ENCODE measurements at regions not wholly inside any gene's neighbourhood (a gene's known extent, or its start where the extent isn't known, plus 50 kb on each side); places are given as distances from the start of the nearest gene placed in this dataset.

- Histone ChIP-seq H3K27me3 (ENCODE audit: control insufficient read depth, extremely low read depth, insufficient read depth, low read length) (peaks cover 10% of the 10 kb centered on the region), H3K9ac (ENCODE audit: control insufficient read depth, extremely low read depth, insufficient read depth, low read length) (no peak overlapping the region), H3K4me2 (ENCODE audit: control insufficient read depth, extremely low read depth, insufficient read depth, low read depth, low read length) (no peak overlapping the region), H3K79me2 (ENCODE audit: control insufficient read depth, insufficient read depth, low read length) (no peaks in the 10 kb centered on the region), H2AFZ (ENCODE audit: control insufficient read depth, low read length) (no peak overlapping the region), H3K9me3 (ENCODE audit: control insufficient read depth, low read depth, low read length) (no peaks in the 10 kb centered on the region), H3K4me3 (ENCODE audit: control insufficient read depth in 2 of 3, extremely low read depth in 1 of 3, insufficient read depth in 2 of 3, low read depth in 1 of 3, low read length in 3 of 3) (no peak overlapping the region), H3K36me3 (ENCODE audit: control insufficient read depth in 2 of 2, extremely low read depth in 1 of 2, insufficient read depth in 2 of 2, low read length in 2 of 2) (no peaks in the 10 kb centered on the region), H3K27ac (ENCODE audit: control insufficient read depth, insufficient read depth, low read length) (no peak overlapping the region), H4K20me1 (ENCODE audit: control insufficient read depth, extremely low read depth, insufficient read depth, low read length) (no peaks in the 10 kb centered on the region), H3K4me1 (ENCODE audit: control insufficient read depth, extremely low read depth, insufficient read depth, low read length) (no peaks in the 10 kb centered on the region), H3K9me1 (ENCODE audit: control insufficient read depth, extremely low read depth, insufficient read depth, low read length) (no peaks in the 10 kb centered on the region)
- DNase-seq (ENCODE audit: low read depth, low spot score): no peak
- dilution Hi-C loops (cut with MboI; ENCODE audit: extremely low pct_ligation_motif_present, low sequenced_read_pairs): no loop called here
- no peak for TF ChIP-seq EZH2 (IDR thresholded peaks at IDR 0.05; ENCODE audit: low read length)
- TF ChIP-seq, protein P1, sequence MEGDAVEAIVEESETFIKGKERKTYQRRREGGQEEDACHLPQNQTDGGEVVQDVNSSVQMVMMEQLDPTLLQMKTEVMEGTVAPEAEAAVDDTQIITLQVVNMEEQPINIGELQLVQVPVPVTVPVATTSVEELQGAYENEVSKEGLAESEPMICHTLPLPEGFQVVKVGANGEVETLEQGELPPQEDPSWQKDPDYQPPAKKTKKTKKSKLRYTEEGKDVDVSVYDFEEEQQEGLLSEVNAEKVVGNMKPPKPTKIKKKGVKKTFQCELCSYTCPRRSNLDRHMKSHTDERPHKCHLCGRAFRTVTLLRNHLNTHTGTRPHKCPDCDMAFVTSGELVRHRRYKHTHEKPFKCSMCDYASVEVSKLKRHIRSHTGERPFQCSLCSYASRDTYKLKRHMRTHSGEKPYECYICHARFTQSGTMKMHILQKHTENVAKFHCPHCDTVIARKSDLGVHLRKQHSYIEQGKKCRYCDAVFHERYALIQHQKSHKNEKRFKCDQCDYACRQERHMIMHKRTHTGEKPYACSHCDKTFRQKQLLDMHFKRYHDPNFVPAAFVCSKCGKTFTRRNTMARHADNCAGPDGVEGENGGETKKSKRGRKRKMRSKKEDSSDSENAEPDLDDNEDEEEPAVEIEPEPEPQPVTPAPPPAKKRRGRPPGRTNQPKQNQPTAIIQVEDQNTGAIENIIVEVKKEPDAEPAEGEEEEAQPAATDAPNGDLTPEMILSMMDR (optimal IDR thresholded peaks at IDR 0.05 in 1 of 3, IDR thresholded peaks at IDR 0.05 in 1 of 3, conservative IDR thresholded peaks at IDR 0.05 in 1 of 3; ENCODE audit: extremely low read depth in 1 of 3, insufficient read depth in 2 of 3, low read length in 3 of 3): no peak
- no peak for FAIRE-seq
These were observed 122.4 kb downstream of the AKAP11 start for GRCh38 chr13:42394361-42394708.

GRCh38 chr13:42394711-42395085 is 122.7 kb downstream of the AKAP11 start:
- Histone ChIP-seq H3K36me3 (ENCODE audit: control insufficient read depth in 2 of 2, extremely low read depth in 1 of 2, insufficient read depth in 2 of 2, low read length in 2 of 2) (no peaks in the 10 kb centered on the region), H3K9ac (ENCODE audit: control insufficient read depth, extremely low read depth, insufficient read depth, low read length) (no peak overlapping the region), H3K4me1 (ENCODE audit: control insufficient read depth, extremely low read depth, insufficient read depth, low read length) (no peaks in the 10 kb centered on the region), H4K20me1 (ENCODE audit: control insufficient read depth, extremely low read depth, insufficient read depth, low read length) (no peaks in the 10 kb centered on the region), H2AFZ (ENCODE audit: control insufficient read depth, low read length) (no peak overlapping the region), H3K9me3 (ENCODE audit: control insufficient read depth, low read depth, low read length) (no peaks in the 10 kb centered on the region), H3K4me2 (ENCODE audit: control insufficient read depth, extremely low read depth, insufficient read depth, low read depth, low read length) (no peak overlapping the region), H3K27me3 (ENCODE audit: control insufficient read depth, extremely low read depth, insufficient read depth, low read length) (peaks cover 10% of the 10 kb centered on the region), H3K27ac (ENCODE audit: control insufficient read depth, insufficient read depth, low read length) (no peak overlapping the region), H3K79me2 (ENCODE audit: control insufficient read depth, insufficient read depth, low read length) (no peaks in the 10 kb centered on the region), H3K4me3 (ENCODE audit: control insufficient read depth in 2 of 3, extremely low read depth in 1 of 3, insufficient read depth in 2 of 3, low read depth in 1 of 3, low read length in 3 of 3) (no peak overlapping the region), H3K9me1 (ENCODE audit: control insufficient read depth, extremely low read depth, insufficient read depth, low read length) (no peaks in the 10 kb centered on the region)
- no peak for DNase-seq (ENCODE audit: low read depth, low spot score)
- dilution Hi-C loops (cut with MboI; ENCODE audit: extremely low pct_ligation_motif_present, low sequenced_read_pairs): no loop called here
- TF ChIP-seq, protein P1 (optimal IDR thresholded peaks at IDR 0.05 in 1 of 3, IDR thresholded peaks at IDR 0.05 in 1 of 3, conservative IDR thresholded peaks at IDR 0.05 in 1 of 3; ENCODE audit: extremely low read depth in 1 of 3, insufficient read depth in 2 of 3, low read length in 3 of 3): no peak
- no peak for TF ChIP-seq EZH2 (IDR thresholded peaks at IDR 0.05; ENCODE audit: low read length)
- FAIRE-seq: no peak

Data from keratinocyte (primary cell).